Activated T-cell treated with anti-CD3 and anti-CD28 coated beads, Interleukin-2, amount 50 U/mL, for 24 hours (primary cell): ENCODE measurements at regions not wholly inside any gene's neighbourhood (a gene's known extent, or its start where the extent isn't known, plus 50 kb on each side); places are given as distances from the start of the nearest gene placed in this dataset.

Experiments
- DNase-seq: peaks from one replicate; pipeline ENCODE4 v3.0.0-alpha.2; 2020
- H3K27ac Mint-ChIP-seq: 2 replicates; pipeline ENCODE4 v1.8.0; 2020; ENCODE audit warnings: mild to moderate bottlenecking, mixed read lengths
- H3K27me3 Mint-ChIP-seq: 2 replicates; pipeline ENCODE4 v1.8.0; 2020; ENCODE audit warnings: mixed read lengths
- H3K36me3 Mint-ChIP-seq: 2 replicates; pipeline ENCODE4 v1.8.0; 2020; ENCODE audit warnings: low read depth, mixed read lengths
- H3K4me1 Mint-ChIP-seq: 2 replicates; pipeline ENCODE4 v1.8.0; 2020; ENCODE audit warnings: low read depth, mixed read lengths
- H3K4me3 Mint-ChIP-seq: 2 replicates; pipeline ENCODE4 v1.8.0; 2020; ENCODE audit warnings: mild to moderate bottlenecking, moderate library complexity, mixed read lengths
- H3K9me3 Mint-ChIP-seq: 2 replicates; pipeline ENCODE4 v1.8.0; 2020; ENCODE audit warnings: mixed read lengths

- H3K9me3 Mint-ChIP-seq, result no peaks in the 10 kb centered on the region
- H3K4me3 Mint-ChIP-seq, result no peak overlapping the region
- no peak overlapping the region for H3K27ac Mint-ChIP-seq
- no peak for DNase-seq
- H3K36me3 Mint-ChIP-seq, result no peaks in the 10 kb centered on the region
- no peaks in the 10 kb centered on the region for H3K4me1 Mint-ChIP-seq
- no peaks in the 10 kb centered on the region for H3K27me3 Mint-ChIP-seq
Observed at GRCh38 chr13:76406243-76406642, 480.0 kb downstream of the KCTD12 start.

- no peak for DNase-seq
- Mint-ChIP-seq H3K9me3 (no peaks in the 10 kb centered on the region), H3K27me3 (no peaks in the 10 kb centered on the region), H3K4me3 (no peak overlapping the region), H3K4me1 (no peaks in the 10 kb centered on the region), H3K36me3 (no peaks in the 10 kb centered on the region), H3K27ac (no peak overlapping the region)
Observed at GRCh38 chr13:76398425-76398824, 487.8 kb downstream of the KCTD12 start.

GRCh38 chr13:76397413-76397812 is 488.8 kb downstream of the KCTD12 start:
- Mint-ChIP-seq H3K4me3 (no peak overlapping the region), H3K4me1 (no peaks in the 10 kb centered on the region), H3K36me3 (no peaks in the 10 kb centered on the region), H3K27me3 (no peaks in the 10 kb centered on the region), H3K27ac (no peak overlapping the region), H3K9me3 (no peaks in the 10 kb centered on the region)
- no peak for DNase-seq

GRCh38 chr13:76389321-76389720 is 496.9 kb downstream of the KCTD12 start:
- H3K4me3 Mint-ChIP-seq, result no peak overlapping the region
- no peaks in the 10 kb centered on the region for H3K9me3 Mint-ChIP-seq
- H3K27me3 Mint-ChIP-seq, result no peaks in the 10 kb centered on the region
- no peaks in the 10 kb centered on the region for H3K4me1 Mint-ChIP-seq
- H3K27ac Mint-ChIP-seq, result no peak overlapping the region
- DNase-seq, result no peak
- H3K36me3 Mint-ChIP-seq, result no peaks in the 10 kb centered on the region

- Mint-ChIP-seq H3K36me3 (no peaks in the 10 kb centered on the region), H3K4me1 (no peaks in the 10 kb centered on the region), H3K9me3 (no peaks in the 10 kb centered on the region), H3K4me3 (no peak overlapping the region), H3K27ac (no peak overlapping the region), H3K27me3 (no peaks in the 10 kb centered on the region)
- no peak for DNase-seq
Observed at GRCh38 chr13:76387566-76387965, 498.6 kb downstream of the KCTD12 start.

- no peaks in the 10 kb centered on the region for H3K27me3 Mint-ChIP-seq
- no peaks in the 10 kb centered on the region for H3K36me3 Mint-ChIP-seq
- H3K4me3 Mint-ChIP-seq, result no peak overlapping the region
- no peaks in the 10 kb centered on the region for H3K4me1 Mint-ChIP-seq
- H3K27ac Mint-ChIP-seq, result no peak overlapping the region
- no peak for DNase-seq
- no peaks in the 10 kb centered on the region for H3K9me3 Mint-ChIP-seq
Observed at GRCh38 chr13:76386321-76386720, 499.9 kb downstream of the KCTD12 start.

GRCh38 chr13:76385586-76385985 is 500.6 kb downstream of the KCTD12 start:
- no peak for DNase-seq
- Mint-ChIP-seq H3K4me3 (no peak overlapping the region), H3K9me3 (no peaks in the 10 kb centered on the region), H3K36me3 (no peaks in the 10 kb centered on the region), H3K27me3 (no peaks in the 10 kb centered on the region), H3K4me1 (no peaks in the 10 kb centered on the region), H3K27ac (no peak overlapping the region)

- DNase-seq, result no peak
- H3K4me1 Mint-ChIP-seq, result no peaks in the 10 kb centered on the region
Observed at GRCh38 chr13:76383676-76384461, 502.3 kb downstream of the KCTD12 start.

GRCh38 chr13:76380446-76381065 is 505.6 kb downstream of the KCTD12 start:
- no peaks in the 10 kb centered on the region for H3K36me3 Mint-ChIP-seq
- no peak overlapping the region for H3K4me3 Mint-ChIP-seq
- H3K27me3 Mint-ChIP-seq, result no peaks in the 10 kb centered on the region
- DNase-seq, result no peak
- H3K9me3 Mint-ChIP-seq, result no peaks in the 10 kb centered on the region
- no peaks in the 10 kb centered on the region for H3K4me1 Mint-ChIP-seq
- no peak overlapping the region for H3K27ac Mint-ChIP-seq

More at GRCh38 chr13:76383676-76384461, 502.3 kb downstream of the KCTD12 start:
- no peak overlapping the region for H3K27ac Mint-ChIP-seq
- no peak overlapping the region for H3K4me3 Mint-ChIP-seq
- no peaks in the 10 kb centered on the region for H3K27me3 Mint-ChIP-seq
- H3K9me3 Mint-ChIP-seq, result no peaks in the 10 kb centered on the region
- H3K36me3 Mint-ChIP-seq, result no peaks in the 10 kb centered on the region

- no peak overlapping the region for H3K4me3 Mint-ChIP-seq
- H3K27me3 Mint-ChIP-seq, result no peaks in the 10 kb centered on the region
- H3K27ac Mint-ChIP-seq, result no peak overlapping the region
- H3K4me1 Mint-ChIP-seq, result no peaks in the 10 kb centered on the region
- H3K9me3 Mint-ChIP-seq, result no peaks in the 10 kb centered on the region
- no peak for DNase-seq
- no peaks in the 10 kb centered on the region for H3K36me3 Mint-ChIP-seq
Observed at GRCh38 chr13:76379341-76380105, 506.7 kb downstream of the KCTD12 start.

- Mint-ChIP-seq H3K4me3 (no peak overlapping the region), H3K9me3 (no peaks in the 10 kb centered on the region)
Observed at GRCh38 chr13:76378767-76379166, 507.4 kb downstream of the KCTD12 start.

GRCh38 chr13:76363682-76364289 is 522.4 kb downstream of the KCTD12 start:
- Mint-ChIP-seq H3K27ac (no peak overlapping the region), H3K27me3 (no peaks in the 10 kb centered on the region), H3K9me3 (no peaks in the 10 kb centered on the region), H3K36me3 (no peaks in the 10 kb centered on the region), H3K4me1 (no peaks in the 10 kb centered on the region), H3K4me3 (no peak overlapping the region)
- no peak for DNase-seq

More at GRCh38 chr13:76378767-76379166, 507.4 kb downstream of the KCTD12 start:
- H3K27me3 Mint-ChIP-seq, result no peaks in the 10 kb centered on the region
- no peaks in the 10 kb centered on the region for H3K36me3 Mint-ChIP-seq
- H3K4me1 Mint-ChIP-seq, result no peaks in the 10 kb centered on the region
- no peak for DNase-seq
- H3K27ac Mint-ChIP-seq, result no peak overlapping the region

- no peaks in the 10 kb centered on the region for H3K9me3 Mint-ChIP-seq
- no peaks in the 10 kb centered on the region for H3K27me3 Mint-ChIP-seq
- H3K36me3 Mint-ChIP-seq, result no peaks in the 10 kb centered on the region
- H3K4me1 Mint-ChIP-seq, result no peaks in the 10 kb centered on the region
- H3K27ac Mint-ChIP-seq, result no peak overlapping the region
- H3K4me3 Mint-ChIP-seq, result no peak overlapping the region
- no peak for DNase-seq
Observed at GRCh38 chr13:76361868-76362267, 524.3 kb downstream of the KCTD12 start.

- no peak for DNase-seq
- Mint-ChIP-seq H3K4me1 (no peaks in the 10 kb centered on the region), H3K4me3 (no peak overlapping the region), H3K9me3 (no peaks in the 10 kb centered on the region), H3K36me3 (no peaks in the 10 kb centered on the region), H3K27me3 (no peaks in the 10 kb centered on the region), H3K27ac (no peak overlapping the region)
Observed at GRCh38 chr13:76351541-76352229, 534.5 kb downstream of the KCTD12 start.
